Activated CD4-positive, alpha-beta T cell treated with anti-CD3 and anti-CD28 coated beads, Interleukin-2, amount 50 U/mL, for 24 hours (primary cell): ENCODE measurements at regions not wholly inside any gene's neighbourhood (a gene's known extent, or its start where the extent isn't known, plus 50 kb on each side); places are given as distances from the start of the nearest gene placed in this dataset.

Experiments
- DNase-seq, 2 donors: peaks; one replicate each; pipeline ENCODE4 v3.0.0-alpha.2; 2020; ENCODE audit warnings: low read depth in 1 of 2, low spot score in 1 of 2

DNA sequence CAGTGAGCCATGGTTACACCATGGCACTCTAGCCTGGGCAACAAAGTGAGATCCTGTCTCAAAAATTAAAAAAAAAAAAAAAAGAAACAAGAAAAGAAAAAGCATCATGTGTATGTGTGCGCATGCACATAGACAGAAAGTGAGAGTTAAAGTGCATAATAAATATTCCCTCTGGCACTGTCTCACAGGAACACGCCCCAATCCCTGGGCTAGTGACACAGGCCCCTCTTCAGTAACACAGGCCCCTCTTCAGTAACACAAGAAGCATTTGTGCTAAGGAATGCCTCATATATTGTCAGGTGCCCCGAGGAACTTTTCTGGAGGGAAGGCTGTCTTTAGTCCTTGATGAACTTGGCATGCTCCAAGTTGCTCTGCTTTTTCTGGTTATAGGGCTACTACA is 57.5 kb downstream of the RPL27A start:
- DNase-seq: no peak

DNA sequence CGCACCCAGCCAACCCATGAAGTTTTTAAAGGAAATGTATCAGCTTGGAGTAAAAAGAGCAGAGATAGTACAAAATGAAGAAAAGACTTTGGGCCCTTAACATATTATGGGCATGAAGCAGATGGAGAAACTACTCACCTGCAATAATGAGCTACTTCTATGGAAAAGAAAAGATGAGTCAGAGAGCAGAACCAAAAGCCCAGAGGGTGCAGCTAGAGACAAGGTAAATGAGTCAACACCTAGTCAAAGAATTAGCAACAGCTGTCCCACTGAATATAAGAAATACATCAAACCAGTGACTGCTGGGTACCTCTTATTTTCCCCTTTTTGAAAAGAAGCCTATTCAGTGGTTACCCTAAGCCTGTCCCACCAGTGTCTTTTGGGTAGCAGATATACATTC is 61.8 kb downstream of the RPL27A start:
- peak in 1 of 2 donors; percentile 11 for DNase-seq

GRCh38 chr11:8745431-8746253 is 63.0 kb downstream of the RPL27A start:
- no peak for DNase-seq

DNA sequence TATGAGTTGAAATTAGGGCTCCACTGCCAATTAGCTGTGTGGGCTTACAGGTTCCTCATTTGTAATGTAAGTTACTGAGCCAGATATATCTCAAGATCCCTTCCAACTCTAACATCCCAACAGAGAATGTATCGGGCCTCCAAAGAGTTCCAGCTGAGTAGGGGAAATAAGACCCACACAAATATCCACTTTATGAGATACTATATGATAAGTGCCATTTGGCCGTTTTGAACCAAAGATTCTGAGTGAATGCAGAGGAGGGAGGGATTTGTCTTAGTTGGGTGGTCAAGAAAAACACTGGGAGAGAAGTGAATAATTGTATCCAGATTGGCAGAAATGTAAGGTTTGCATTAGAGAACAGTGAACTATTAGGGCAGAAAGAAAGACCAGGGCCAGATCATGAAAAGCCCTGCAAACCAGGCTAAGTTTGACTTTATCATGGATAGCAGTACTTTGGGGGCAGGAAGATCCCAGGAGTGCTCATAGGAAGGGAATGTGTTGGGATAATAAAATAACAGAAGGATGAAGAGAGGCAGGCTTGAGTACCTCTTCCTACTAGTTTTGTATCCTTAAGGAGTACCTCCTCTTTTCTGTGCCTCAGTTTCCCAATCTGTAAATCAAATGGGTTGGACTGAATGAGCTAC is 63.9 kb downstream of the RPL27A start:
- DNase-seq: no peak

DNA sequence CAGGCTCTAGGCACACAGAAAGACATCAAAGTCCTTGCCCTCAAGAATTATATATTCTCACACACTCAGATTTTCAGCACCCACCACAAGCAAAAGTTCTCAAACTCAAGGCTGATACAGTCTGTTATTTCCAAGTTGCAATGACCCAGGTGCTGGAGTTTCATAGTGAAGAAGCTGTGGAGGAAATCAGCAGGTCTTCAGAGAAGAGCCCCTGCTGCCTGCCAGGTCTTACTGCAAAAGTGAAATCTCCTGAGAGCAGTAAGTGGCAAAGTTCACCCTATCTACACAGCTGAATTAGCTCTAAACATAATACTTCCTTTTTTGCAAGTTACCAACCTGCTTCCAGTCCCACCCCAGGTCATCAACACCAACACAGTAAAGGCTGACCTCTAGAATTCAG is 64.6 kb downstream of the RPL27A start:
- no peak for DNase-seq

DNA sequence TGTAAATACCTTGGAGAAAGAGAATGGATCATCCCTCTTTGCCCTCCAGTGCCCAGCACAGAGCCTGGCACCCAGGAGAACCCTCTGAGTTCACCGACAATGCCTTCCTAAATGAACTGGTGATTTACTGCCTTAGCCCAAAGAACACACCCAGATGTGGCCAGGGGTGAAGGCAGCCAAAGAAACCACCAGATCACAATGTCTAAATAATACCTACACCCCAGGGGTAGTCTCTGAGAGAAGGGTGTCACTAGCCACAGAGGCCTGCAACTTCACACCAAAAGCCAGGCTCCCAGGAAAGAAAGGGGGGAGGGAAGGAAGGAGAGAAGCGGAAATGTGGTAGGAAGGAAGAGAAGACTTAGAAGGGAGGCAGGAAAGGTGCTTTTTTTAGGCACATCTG is 65.7 kb downstream of the RPL27A start:
- DNase-seq: no peak

DNA sequence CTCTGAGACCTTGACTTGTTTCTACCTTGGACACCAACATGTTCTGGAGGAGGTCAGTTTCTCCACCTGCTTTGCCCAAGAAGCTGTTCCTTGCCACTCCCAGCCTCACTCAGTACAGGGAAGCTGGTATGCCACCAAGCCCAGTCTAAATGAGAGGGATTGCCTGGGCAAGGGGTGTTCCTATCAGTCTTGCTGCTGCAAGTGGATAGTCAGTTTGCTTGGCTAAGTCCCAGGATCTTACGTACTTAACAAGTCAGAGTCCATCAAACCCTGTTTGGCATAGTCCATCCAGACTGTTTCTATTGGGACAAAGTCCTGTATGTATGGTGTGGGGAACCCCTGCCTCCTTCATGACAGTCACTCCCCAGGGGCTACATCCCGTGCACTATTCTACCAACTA is 66.6 kb downstream of the RPL27A start:
- no peak for DNase-seq

DNA sequence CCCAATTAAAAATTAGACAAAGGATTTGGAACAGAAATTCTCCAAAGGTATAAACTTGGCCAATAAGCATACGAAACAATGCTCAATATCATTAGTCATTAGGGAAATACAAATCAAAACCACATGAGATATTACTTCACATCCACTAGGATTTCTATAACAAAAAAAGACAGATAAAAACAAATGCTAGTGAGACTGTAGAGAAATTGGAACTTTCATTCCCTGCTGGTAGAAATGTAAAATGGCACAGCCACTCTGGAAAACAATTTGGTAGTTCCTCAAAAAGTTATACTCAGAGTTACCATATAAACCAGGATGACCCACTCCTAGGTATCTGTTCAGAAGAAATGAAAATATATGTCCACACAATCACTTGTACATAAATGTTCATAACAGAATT is 71.6 kb downstream of the RPL27A start:
- no peak for DNase-seq

DNA sequence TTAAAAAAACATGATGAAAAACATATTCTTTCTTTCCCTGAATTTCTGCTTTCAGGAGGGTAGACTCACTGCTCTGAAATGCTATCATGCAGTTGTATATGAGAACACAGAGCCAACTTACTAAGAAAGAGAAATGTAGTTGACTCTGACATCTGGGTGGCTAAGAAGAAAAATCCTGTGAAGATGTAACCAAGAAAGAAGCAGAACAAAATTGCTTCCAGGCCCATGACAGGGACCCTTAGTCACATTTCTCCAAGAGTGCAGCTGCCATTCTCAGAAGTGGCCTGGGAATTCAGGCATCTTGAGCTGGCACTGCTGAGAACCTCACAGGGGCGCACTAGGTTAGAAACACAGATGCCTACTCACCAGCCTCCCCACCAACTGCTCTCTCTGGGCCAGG is 73.6 kb downstream of the RPL27A start:
- DNase-seq: no peak

DNA sequence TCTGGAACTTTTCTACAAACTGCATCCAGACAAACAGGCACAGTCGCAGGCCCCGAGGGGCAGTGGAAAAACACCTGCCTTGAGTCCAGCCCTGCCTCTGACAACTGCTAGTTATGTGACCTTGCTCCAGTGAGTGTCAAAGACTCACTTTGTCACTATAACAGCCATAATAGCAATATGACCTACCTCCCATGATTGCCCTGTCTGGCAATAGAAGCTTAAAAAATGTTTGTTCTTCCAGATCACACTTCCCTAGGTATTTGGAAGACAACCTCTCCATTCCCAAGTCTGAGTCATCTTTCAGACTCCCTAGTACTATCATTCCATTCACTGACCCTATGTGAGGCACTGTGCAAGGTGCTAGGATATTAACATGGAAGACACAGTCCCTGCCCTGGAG is 74.5 kb downstream of the RPL27A start:
- no peak for DNase-seq

DNA sequence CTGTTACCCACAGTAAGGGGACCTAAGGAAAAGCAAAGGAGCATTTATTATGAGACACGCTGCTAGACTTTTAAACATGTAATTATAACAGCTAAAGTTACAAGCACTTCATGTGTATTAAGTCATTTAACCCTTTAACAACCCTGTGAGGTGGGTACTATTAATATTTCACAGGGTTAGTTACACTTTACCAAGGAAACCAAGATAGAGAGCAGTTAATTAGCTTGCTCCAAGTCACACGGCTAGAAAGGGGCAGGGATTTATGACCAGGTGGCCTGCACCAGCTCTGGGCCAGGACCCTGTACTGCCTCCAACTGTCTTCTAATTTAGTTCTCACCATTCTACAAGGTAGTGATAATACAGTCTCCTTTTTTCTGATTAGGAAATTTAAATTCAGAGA is 74.9 kb downstream of the RPL27A start:
- DNase-seq: no peak

GRCh38 chr11:8758619-8759169 is 76.1 kb downstream of the RPL27A start:
- no peak for DNase-seq

GRCh38 chr11:8759634-8760033 is 77.0 kb downstream of the RPL27A start:
- no peak for DNase-seq

- DNase-seq: no peak
Measured at GRCh38 chr11:8760896-8761295, 78.3 kb downstream of the RPL27A start.

DNA sequence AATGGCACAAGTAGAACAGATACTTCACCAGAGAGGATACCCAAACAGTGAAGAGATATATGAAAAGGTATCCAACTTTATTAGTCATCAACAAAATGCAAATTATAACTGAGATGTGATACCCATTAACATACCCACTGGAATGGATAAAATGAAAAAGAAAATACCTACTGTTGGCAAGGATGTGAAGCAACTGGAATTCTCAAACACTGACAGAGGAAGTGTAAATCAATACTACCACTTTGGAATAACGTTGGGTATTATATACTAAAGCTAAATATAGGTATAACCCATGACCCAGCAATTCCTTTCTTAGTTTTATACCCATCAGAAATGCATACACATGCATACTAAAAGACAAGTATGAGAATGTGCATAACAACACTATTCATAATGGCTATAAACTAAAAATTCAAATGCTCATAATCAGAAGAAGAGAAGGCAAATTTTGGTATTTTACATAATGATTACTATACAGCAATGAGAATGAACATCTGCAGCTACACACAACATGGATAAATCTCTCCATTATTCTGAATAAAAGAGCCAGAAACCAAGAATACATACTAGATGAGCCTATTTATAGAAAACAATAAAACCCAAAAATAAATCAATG is 80.6 kb downstream of the RPL27A start:
- no peak for DNase-seq

GRCh38 chr11:8765294-8765693 is 82.7 kb downstream of the RPL27A start:
- no peak for DNase-seq

GRCh38 chr11:8766043-8766987 is 83.7 kb downstream of the RPL27A start:
- DNase-seq: no peak

DNA sequence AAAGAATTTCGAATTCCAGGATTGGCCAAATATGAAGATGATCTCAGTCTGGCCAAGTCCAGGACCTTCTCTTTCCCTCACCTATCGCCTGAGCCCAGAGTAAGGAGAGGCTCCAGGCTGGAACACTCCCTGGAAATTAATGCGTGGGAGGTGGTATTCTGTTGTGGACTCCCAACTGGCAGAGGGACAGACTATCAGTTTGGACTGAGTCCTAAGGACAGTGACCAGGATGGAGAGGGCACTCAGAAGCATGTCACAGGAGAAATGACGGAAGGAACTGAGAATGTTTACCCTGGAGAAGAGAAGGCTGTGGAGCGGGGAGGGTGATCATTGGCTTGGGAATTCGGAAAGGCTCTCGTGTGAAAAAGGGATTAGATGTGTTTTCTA is 84.4 kb downstream of the RPL27A start:
- DNase-seq: no peak

- no peak for DNase-seq
Measured at GRCh38 chr11:8767466-8768142, 85.0 kb downstream of the RPL27A start.

DNA sequence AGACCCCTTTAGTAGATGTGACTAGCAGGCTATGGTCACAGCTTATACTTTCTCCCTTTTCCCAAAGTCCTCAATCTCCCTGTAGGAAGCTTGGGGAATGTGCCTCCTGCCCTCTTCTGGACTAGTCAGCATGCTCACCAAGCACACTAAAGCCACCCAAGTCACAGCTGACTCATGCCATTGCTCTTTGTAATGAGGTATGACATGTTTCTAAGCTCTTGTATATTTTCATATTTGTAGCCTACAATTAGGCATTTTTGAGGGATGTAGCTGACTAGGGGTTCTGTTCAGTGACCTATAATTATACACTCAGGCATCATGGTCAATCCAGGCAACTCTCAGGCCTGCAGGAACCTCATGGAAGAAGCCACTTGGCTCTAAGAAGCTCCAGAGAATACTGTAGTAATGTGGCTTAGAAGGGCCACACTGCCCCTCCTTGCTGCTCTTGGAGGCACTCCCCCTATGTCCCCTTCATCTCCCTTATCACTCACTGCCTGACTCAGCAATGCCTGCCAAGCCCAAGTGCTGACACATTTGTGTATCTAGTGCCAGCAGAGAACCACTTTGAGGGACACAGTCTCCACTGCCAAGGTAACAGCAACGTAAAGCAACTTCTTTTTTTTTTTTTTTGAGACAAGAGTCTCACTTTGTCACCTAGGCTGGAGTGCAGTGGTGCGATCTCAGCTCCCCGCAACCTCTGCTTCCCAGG is 86.2 kb downstream of the RPL27A start:
- no peak for DNase-seq
